Activated CD4-positive, alpha-beta memory T cell treated with anti-CD3 and anti-CD28 coated beads for 36 hours (primary cell): ENCODE measurements at regions not wholly inside any gene's neighbourhood (a gene's known extent, or its start where the extent isn't known, plus 50 kb on each side); places are given as distances from the start of the nearest gene placed in this dataset.
"Not testable (repeated sequence)": the region's sequence is repeated elsewhere in the genome, so short reads cannot be mapped to it uniquely, and the experiment has no call there.

Source experiments
- CTCF ChIA-PET: fragments of 350-600 bp; sonication (Branson Sonifier 250); formaldehyde crosslinking; loops from one replicate; lab custom pipeline; 2021; ENCODE audit warnings: antibody characterized with exemption, inconsistent platforms; lab: Charles Lee
- POLR2A ChIA-PET: fragments of 350-600 bp; sonication (Branson Sonifier 250); formaldehyde crosslinking; loops from one replicate; lab custom pipeline; 2021; ENCODE audit warnings: antibody characterized with exemption; lab: Charles Lee
- DNase-seq: peaks from one replicate; pipeline ENCODE4 v3.0.0-alpha.2; 2020
- H3K27ac Mint-ChIP-seq: one replicate; pipeline ENCODE4 v1.8.0; 2021; ENCODE audit warnings: mixed read lengths
- H3K27me3 Mint-ChIP-seq: one replicate; pipeline ENCODE4 v1.8.0; 2021; ENCODE audit warnings: mixed read lengths
- H3K36me3 Mint-ChIP-seq: one replicate; pipeline ENCODE4 v1.8.0; 2021; ENCODE audit warnings: mixed read lengths
- H3K4me1 Mint-ChIP-seq: one replicate; pipeline ENCODE4 v1.8.0; 2021; ENCODE audit warnings: low read depth, mixed read lengths
- H3K4me3 Mint-ChIP-seq: one replicate; pipeline ENCODE4 v1.8.0; 2021; ENCODE audit warnings: mild to moderate bottlenecking, mixed read lengths
- H3K9me3 Mint-ChIP-seq: one replicate; pipeline ENCODE4 v1.8.0; 2021; ENCODE audit warnings: mixed read lengths
- intact Hi-C: fragments of 100-400 bp; cut with micrococcal nuclease; formaldehyde crosslinking; loops from one replicate; pipeline ENCODE4 v1.15.1; 2023

DNA sequence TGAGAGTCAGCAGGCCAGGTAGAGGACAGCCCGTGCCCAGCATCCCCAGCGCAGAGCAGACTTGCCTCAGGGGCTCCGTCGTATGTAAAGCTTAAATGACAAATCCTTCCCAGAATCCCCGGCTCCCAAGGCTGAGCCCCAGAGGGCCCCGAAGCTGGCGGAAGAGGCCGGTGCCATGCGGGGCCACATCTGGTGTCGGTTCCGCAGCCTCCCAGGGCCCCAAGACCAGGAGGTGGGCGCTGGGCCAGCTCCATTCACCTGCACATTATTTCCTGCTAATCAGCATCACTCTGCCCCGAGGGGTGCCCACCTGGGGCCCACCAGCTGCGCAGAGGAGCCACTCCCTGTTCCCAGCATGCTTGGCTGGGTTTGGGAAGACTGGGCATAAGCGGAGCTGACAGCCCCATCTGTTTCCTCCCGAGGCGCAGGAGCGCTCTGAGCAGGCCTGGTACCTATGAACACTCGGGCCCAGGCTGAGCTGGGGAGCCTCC is 124.0 kb upstream of the PPP1R26 start:
- no peak overlapping the region for H3K4me3 Mint-ChIP-seq
- no peak for DNase-seq
- H3K27me3 Mint-ChIP-seq: no peaks in the 10 kb centered on the region
- H3K4me1 Mint-ChIP-seq: peaks cover 3% of the 10 kb centered on the region
- intact Hi-C loops: no loop called here
- H3K9me3 Mint-ChIP-seq: no peaks in the 10 kb centered on the region
- no peak overlapping the region for H3K27ac Mint-ChIP-seq
- H3K36me3 Mint-ChIP-seq: no peaks in the 10 kb centered on the region
- ChIA-PET CTCF (no interaction called here), POLR2A (no interaction called here)

DNA sequence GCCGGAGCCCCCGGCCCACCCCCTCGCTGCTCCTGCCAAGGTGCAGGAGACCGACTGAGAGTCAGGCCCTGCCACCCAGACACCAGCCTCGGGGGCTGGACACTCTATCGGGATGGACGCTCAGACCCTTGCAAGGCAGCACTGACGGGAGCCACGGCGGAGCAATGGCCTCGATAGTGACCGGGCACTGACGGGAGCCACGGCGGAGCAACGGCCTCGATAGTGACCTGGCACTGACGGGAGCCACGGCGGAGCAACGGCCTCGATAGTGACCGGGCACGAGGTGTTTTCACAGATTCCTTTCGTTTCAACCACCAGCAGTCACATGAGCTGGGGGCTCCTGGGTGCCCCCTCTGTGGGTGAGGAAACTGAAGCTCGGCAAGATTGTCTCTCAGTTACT is 123.6 kb upstream of the PPP1R26 start:
- peaks cover 3% of the 10 kb centered on the region for H3K4me1 Mint-ChIP-seq
- intact Hi-C loops: no loop called here
- ChIA-PET CTCF (no interaction called here), POLR2A (no interaction called here)
- H3K27ac Mint-ChIP-seq: no peak overlapping the region
- H3K27me3 Mint-ChIP-seq: no peaks in the 10 kb centered on the region
- H3K36me3 Mint-ChIP-seq: no peaks in the 10 kb centered on the region
- no peaks in the 10 kb centered on the region for H3K9me3 Mint-ChIP-seq
- DNase-seq: no peak
- no peak overlapping the region for H3K4me3 Mint-ChIP-seq

DNA sequence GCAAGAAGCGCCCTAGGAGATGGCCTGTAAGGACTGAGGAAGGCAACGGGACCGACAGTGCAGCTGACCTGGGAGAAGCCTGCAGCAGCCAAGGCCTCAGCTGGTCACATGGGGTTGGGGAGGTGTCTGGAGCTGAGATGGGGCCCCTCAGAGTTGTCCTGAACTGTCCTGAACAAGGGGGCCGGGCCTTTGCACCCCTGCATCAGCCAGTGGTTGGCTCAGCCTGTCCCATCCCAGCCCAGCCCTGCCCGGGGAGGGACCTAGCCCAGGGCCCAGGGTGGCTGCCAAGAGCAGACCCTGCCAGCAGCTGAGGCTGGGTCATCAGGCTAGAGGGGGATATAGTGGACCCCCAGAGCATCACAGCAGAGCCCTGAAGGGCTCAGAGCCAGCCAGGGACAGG is 122.8 kb upstream of the PPP1R26 start:
- H3K4me1 Mint-ChIP-seq: peaks cover 3% of the 10 kb centered on the region
- CTCF ChIA-PET: no interaction called here
- H3K4me3 Mint-ChIP-seq: no peak overlapping the region
- no peak for DNase-seq
- no peaks in the 10 kb centered on the region for H3K36me3 Mint-ChIP-seq
- POLR2A ChIA-PET: no interaction called here
- intact Hi-C loops: no loop called here
- H3K27me3 Mint-ChIP-seq: no peaks in the 10 kb centered on the region
- no peaks in the 10 kb centered on the region for H3K9me3 Mint-ChIP-seq
- no peak overlapping the region for H3K27ac Mint-ChIP-seq

DNA sequence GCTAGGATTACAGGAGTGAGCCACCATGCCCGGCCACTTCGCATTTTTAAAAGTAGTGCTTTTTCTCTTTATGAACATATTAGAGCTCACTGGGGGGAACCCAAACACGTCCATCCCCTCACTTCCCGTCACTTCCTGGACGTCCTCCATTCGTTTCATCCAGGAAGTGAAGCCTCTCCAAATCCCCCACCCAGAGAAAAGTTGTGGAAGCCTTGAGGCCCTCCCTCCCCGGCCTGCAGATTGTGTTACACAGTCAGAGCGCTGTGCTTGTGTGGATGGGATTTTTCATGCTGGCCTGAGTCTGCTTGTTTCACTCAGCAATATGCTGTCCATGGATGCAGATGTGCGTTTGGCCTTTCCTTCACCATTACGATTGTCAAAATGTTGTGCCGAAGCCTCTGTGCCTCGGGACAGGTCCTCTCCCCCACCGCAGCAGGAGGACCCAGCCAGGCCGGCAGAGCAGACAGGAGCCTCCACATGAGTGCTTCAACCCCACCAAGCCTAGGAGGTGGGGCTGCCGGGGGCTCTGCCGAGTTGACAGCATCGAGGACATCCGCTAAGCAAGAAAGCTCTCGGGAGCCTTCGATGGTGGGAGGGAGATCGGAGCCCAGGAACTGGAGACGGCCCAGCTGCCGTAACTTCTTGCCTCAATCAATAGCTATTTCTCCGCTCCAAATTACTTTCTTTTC is 121.6 kb upstream of the PPP1R26 start:
- ChIA-PET CTCF (no interaction called here), POLR2A (no interaction called here)
- intact Hi-C loops: no loop called here
- no peak overlapping the region for H3K4me3 Mint-ChIP-seq
- peaks cover 3% of the 10 kb centered on the region for H3K4me1 Mint-ChIP-seq
- no peaks in the 10 kb centered on the region for H3K9me3 Mint-ChIP-seq
- no peaks in the 10 kb centered on the region for H3K36me3 Mint-ChIP-seq
- H3K27me3 Mint-ChIP-seq: no peaks in the 10 kb centered on the region
- H3K27ac Mint-ChIP-seq: no peak overlapping the region
- no peak for DNase-seq

DNA sequence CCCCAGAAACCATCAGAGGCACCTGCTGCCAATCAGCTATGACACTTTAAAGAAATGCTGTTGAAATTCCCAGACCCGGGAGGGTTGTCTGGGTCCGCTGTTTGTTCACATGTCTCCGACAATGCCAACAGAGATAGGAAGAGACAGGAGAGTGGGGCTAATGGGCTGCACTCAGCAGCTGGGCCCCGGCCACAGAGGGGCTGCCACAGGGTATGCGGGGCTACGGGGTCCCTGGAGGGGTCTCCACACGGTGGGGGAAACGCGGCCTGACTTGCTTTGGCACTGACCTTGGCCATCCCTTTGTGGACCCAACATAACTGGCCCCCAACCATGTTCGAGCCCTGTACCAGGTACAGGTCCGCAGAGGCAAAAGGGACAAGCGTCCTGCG is 121.0 kb upstream of the PPP1R26 start:
- Mint-ChIP-seq H3K36me3 (no peaks in the 10 kb centered on the region), H3K4me3 (no peak overlapping the region), H3K27me3 (no peaks in the 10 kb centered on the region), H3K4me1 (peaks cover 3% of the 10 kb centered on the region), H3K9me3 (no peaks in the 10 kb centered on the region), H3K27ac (no peak overlapping the region)
- ChIA-PET POLR2A (no interaction called here), CTCF (no interaction called here)
- intact Hi-C loops: no loop called here
- DNase-seq: no peak

DNA sequence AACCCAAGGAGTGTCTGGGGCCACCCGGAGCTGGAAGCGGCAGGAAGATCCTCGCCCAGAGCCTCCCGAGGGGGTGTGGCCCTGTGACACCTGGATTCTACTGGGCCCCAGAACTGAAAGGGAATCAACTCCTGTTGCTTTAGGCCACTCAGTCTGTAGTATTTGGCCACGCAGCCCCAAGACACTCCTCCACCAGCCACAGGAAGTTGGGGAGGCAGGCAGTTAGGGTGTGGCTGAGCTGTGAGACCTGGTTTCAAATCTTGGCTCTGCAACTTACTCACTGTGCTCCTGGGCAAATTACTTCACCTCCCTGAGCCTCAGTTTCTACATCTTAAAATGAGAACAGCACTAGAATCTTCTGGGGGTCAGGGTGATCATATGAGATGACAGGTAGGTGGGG is 119.8 kb upstream of the PPP1R26 start:
- no peaks in the 10 kb centered on the region for H3K36me3 Mint-ChIP-seq
- H3K27me3 Mint-ChIP-seq: no peaks in the 10 kb centered on the region
- no peak overlapping the region for H3K27ac Mint-ChIP-seq
- POLR2A ChIA-PET: no interaction called here
- no peak for DNase-seq
- H3K4me1 Mint-ChIP-seq: peaks cover 3% of the 10 kb centered on the region
- CTCF ChIA-PET: no interaction called here
- no peak overlapping the region for H3K4me3 Mint-ChIP-seq
- no peaks in the 10 kb centered on the region for H3K9me3 Mint-ChIP-seq
- intact Hi-C loops: no loop called here

DNA sequence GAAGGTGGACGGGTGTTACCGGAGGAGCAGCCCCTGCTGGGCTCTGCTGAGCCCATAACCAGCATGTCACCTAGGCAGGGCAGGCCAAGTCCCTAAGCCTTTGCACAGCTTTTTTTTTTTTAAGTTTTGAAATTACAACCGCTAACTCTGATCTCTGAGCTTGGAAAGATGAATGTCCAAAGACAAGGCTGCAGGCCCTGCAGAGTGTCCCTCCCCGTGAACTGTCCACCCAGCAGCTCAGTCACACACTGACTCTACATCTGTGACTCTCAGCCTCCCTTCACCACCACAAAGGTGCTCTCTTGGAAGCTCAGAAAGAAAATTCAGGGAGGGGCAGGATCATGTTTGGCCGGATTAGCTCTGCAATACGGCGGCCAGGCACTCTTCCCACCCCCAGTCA is 119.0 kb upstream of the PPP1R26 start:
- H3K4me3 Mint-ChIP-seq: no peak overlapping the region
- ChIA-PET CTCF (no interaction called here), POLR2A (no interaction called here)

DNA sequence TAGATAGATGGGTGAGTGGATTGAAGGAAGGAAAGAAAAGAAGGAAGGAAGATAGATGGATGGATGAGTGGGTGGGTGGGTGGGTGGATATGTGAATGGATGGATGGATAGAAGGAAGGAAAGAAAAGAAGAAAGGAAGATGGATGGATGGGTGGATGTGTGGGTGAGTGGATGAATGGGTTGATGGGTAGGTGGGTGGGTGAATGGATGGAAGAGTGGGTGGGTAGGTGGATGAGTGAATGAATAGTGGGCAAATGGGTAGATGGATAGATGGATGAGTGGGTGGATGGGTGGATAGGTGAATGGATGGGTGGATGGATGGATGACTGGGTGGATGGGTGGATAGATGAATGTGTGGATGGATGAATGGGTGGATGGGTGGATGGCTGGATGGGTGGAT is 117.9 kb upstream of the PPP1R26 start:
- POLR2A ChIA-PET, intact Hi-C loops, DNase-seq, H3K36me3 Mint-ChIP-seq, H3K27me3 Mint-ChIP-seq, H3K4me3 Mint-ChIP-seq, H3K9me3 Mint-ChIP-seq, H3K4me1 Mint-ChIP-seq, H3K27ac Mint-ChIP-seq, CTCF ChIA-PET: not testable (repeated sequence)

More for the DNA sequence above, 119.0 kb upstream of the PPP1R26 start:
- Mint-ChIP-seq H3K4me1 (peaks cover 3% of the 10 kb centered on the region), H3K9me3 (no peaks in the 10 kb centered on the region), H3K27ac (no peak overlapping the region), H3K36me3 (no peaks in the 10 kb centered on the region), H3K27me3 (no peaks in the 10 kb centered on the region)
- DNase-seq: no peak
- intact Hi-C loops: no loop called here

DNA sequence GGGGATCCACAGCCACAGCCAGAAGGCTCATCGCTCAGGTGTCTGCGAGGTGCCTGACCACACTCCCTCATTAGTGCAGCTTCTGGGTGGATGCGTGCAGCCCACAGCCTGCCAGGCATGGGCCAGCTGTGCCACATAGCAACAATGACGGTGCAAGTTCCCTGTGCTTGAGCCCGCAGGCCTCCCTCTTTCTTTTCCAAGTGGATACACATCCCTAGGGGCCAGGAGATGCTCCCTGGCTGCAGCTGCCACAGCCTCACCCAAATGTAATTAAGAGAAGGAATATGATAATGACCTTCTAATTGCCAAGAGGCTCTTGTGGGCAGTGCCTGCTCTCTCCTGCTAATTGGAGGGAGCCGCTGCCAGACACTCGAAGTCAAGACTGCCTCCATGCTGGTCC is 116.0 kb upstream of the PPP1R26 start:
- Mint-ChIP-seq H3K36me3 (no peaks in the 10 kb centered on the region), H3K27me3 (no peaks in the 10 kb centered on the region), H3K4me3 (no peak overlapping the region), H3K27ac (no peak overlapping the region), H3K9me3 (no peaks in the 10 kb centered on the region), H3K4me1 (peaks cover 3% of the 10 kb centered on the region)
- intact Hi-C loops: no loop called here
- ChIA-PET CTCF (no interaction called here), POLR2A (no interaction called here)
- DNase-seq: no peak

DNA sequence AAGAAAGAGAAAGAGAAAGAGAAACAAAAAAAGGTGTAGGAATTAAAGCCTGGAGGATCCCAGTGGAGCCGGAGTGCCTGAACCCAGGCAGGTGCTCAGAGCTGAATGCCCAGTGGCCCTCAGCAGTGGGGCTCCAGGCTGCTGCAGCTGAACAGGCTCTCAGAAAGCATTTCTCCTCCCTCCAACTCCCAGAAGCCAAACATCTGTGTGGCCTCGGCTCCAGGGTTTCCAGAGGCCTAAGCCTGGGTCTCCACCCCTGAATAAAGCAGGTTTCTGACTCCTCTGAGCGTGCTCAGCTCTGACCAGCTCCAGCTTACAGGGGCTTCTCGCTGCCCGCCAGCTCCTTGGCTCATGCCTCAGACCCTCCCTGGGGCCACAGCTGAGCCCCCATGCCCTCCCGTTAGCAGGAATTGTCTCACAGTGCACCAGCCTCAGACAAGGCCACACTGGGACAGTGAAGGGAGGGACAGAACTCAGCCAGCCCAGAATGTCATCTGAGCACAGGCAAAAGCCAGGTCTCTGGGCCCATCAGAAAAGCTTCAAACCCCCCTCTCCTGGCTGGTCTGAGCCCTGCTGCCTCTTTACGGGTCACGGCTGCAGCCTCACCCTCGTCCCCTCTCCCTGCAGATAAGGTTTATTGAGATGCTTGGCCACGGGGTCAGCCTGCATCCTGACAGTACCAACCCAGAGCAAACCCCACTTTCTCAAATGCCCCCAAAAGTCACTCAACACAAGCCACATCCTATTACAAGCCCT is 114.4 kb upstream of the PPP1R26 start:
- Mint-ChIP-seq H3K4me1 (no peaks in the 10 kb centered on the region), H3K4me3 (no peak overlapping the region), H3K27me3 (peaks cover 1% of the 10 kb centered on the region), H3K27ac (no peak overlapping the region), H3K36me3 (no peaks in the 10 kb centered on the region), H3K9me3 (no peaks in the 10 kb centered on the region)
- ChIA-PET POLR2A (no interaction called here), CTCF (no interaction called here)
- intact Hi-C loops: no loop called here
- DNase-seq: no peak

DNA sequence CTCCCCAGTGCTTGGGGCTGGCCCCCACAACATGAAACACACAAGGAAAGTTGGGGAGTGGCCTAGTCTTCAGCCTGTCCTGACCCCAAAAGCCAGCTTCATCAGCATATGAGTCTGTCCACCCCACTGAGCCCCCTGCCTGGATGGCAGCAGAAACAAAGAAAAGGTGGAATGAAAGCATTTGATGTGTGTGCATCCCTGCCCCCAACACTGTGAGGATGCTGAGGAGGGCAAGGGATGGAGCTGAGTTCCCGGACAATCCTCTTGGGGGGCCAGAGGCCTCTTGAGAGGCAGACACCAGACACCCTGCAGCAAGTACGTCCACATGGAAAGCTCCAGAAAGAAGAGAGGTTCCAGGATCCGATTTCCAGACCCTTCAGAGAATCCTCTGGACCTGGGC is 113.5 kb upstream of the PPP1R26 start:
- H3K27ac Mint-ChIP-seq: no peak overlapping the region
- no peak overlapping the region for H3K4me3 Mint-ChIP-seq
- H3K9me3 Mint-ChIP-seq: no peaks in the 10 kb centered on the region
- ChIA-PET POLR2A (no interaction called here), CTCF (no interaction called here)
- H3K4me1 Mint-ChIP-seq: no peaks in the 10 kb centered on the region
- intact Hi-C loops: no loop called here
- peaks cover 2% of the 10 kb centered on the region for H3K27me3 Mint-ChIP-seq
- no peaks in the 10 kb centered on the region for H3K36me3 Mint-ChIP-seq
- no peak for DNase-seq

DNA sequence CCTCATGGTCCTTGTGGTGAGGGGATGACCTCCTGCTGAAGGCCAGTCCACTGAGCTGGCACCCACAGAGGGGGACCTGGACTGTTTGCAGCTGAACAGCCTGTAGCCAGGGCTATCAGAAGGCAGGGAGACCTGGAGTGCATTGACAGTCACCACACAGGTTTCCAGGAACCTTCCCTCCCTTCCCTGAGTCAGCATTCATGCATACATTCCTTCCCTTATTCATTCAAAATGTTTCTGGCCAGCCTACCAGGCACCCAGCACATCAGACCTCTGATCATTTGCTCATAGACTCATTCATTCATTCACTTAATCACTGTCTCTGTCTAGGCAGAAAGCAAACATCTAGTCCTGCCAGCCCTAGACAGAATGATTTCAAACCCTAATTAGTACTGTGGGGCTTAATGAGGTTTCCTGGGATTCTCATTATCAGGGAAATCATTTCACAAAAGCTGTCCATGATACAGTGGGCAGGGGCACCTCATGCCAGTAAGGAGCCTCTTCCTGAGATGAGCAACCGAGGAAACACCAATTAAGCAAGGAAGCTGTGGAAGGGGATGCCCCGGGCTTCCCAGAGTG is 110.1 kb upstream of the PPP1R26 start:
- intact Hi-C loops: no loop called here
- CTCF ChIA-PET: no interaction called here
- Mint-ChIP-seq H3K36me3 (no peaks in the 10 kb centered on the region), H3K27me3 (peaks cover 2% of the 10 kb centered on the region), H3K9me3 (no peaks in the 10 kb centered on the region), H3K4me1 (no peaks in the 10 kb centered on the region), H3K4me3 (no peak overlapping the region), H3K27ac (no peak overlapping the region)
- POLR2A ChIA-PET: no interaction called here
- DNase-seq: no peak
